ENCODE measurements at regions not wholly inside any gene's neighbourhood (a gene's known extent, or its start where the extent isn't known, plus 50 kb on each side); places are given as distances from the start of the nearest gene placed in this dataset.
"Not testable (repeated sequence)": the region's sequence is repeated elsewhere in the genome, so short reads cannot be mapped to it uniquely, and the experiment has no call there.

- no peak for DNase-seq
- no peak for TF ChIP-seq CTCF (IDR thresholded peaks at IDR 0.05)
- no peaks in the 10 kb centered on the region for H3K36me3 Mint-ChIP-seq (ENCODE audit: low read depth)
- peaks cover 4% of the 10 kb centered on the region for H3K27me3 Mint-ChIP-seq (ENCODE audit: low read depth, poor library complexity)
- no peak overlapping the region for H3K4me3 Mint-ChIP-seq
- peaks cover 78% of the 10 kb centered on the region for H3K9me3 Mint-ChIP-seq
- no peak overlapping the region for H3K27ac Mint-ChIP-seq
- no peaks in the 10 kb centered on the region for H3K4me1 Mint-ChIP-seq
Observed at GRCh38 chr7:159321278-159321677, 176.6 kb upstream of the VIPR2 start.

DNA sequence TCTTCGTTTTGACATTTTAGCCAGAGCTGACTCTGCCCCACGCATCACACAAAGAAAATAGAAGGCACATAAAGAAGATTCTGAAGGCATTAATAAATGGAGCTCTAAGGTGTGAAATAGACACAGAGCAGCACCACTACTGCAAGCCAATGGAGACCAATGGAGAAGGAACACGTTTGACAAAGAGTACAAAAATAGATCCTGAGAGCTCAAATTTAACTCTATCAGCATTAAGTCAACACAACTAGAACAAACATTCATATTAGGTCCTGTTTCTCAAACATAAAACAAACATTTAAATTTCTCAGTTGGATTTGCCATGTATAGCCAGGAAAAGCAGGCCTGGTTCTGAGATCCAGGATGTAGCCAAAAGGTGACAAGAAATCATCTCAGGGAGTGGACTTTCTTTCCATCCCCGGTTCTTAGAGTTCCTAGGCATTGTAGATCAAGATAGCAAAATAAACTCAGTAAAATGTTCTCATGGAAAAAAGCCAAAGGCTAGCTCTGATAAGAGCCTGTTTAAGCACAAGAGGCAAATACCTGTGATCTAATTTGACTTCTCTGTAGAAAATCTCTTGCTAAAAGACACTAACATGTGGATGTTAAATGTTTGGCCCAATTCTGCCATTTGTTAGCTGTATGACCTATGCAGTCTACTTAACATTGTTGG, 174.2 kb upstream of the VIPR2 start:
- H3K27me3 Mint-ChIP-seq (ENCODE audit: low read depth, poor library complexity): no peaks in the 10 kb centered on the region
- TF ChIP-seq CTCF (IDR thresholded peaks at IDR 0.05): no peak
- no peak overlapping the region for H3K4me3 Mint-ChIP-seq
- H3K9me3 Mint-ChIP-seq: peaks cover 72% of the 10 kb centered on the region
- H3K4me1 Mint-ChIP-seq: no peaks in the 10 kb centered on the region
- H3K27ac Mint-ChIP-seq: no peak overlapping the region
- no peak for DNase-seq
- no peaks in the 10 kb centered on the region for H3K36me3 Mint-ChIP-seq (ENCODE audit: low read depth)

GRCh38 chr7:159317294-159317693, 172.6 kb upstream of the VIPR2 start:
- no peak overlapping the region for H3K4me3 Mint-ChIP-seq
- no peaks in the 10 kb centered on the region for H3K4me1 Mint-ChIP-seq
- H3K27ac Mint-ChIP-seq: no peak overlapping the region
- DNase-seq: no peak
- peaks cover 63% of the 10 kb centered on the region for H3K9me3 Mint-ChIP-seq
- H3K36me3 Mint-ChIP-seq (ENCODE audit: low read depth): no peaks in the 10 kb centered on the region
- no peak for TF ChIP-seq CTCF (IDR thresholded peaks at IDR 0.05)
- H3K27me3 Mint-ChIP-seq (ENCODE audit: low read depth, poor library complexity): no peaks in the 10 kb centered on the region

DNA sequence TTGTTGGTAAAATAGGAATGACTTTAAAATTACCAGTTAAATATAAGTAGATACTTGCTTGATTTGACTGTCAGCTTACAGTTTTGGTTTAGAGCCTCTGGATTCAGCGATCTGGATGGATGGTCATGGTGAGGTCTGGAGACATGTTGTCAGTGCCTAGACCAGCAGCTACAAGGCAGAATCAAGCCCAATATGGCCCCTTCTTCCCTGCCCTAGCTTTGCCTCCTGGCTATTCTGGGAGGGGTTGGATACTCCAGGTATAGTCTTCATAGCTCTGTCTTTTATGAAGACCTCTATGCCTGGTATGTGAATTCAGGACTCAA, 166.5 kb upstream of the VIPR2 start:
- DNase-seq: no peak
- peaks cover 35% of the 10 kb centered on the region for H3K9me3 Mint-ChIP-seq
- TF ChIP-seq CTCF (IDR thresholded peaks at IDR 0.05): no peak
- no peak overlapping the region for H3K4me3 Mint-ChIP-seq
- H3K27me3 Mint-ChIP-seq (ENCODE audit: low read depth, poor library complexity): no peaks in the 10 kb centered on the region
- H3K4me1 Mint-ChIP-seq: no peaks in the 10 kb centered on the region
- H3K36me3 Mint-ChIP-seq (ENCODE audit: low read depth): no peaks in the 10 kb centered on the region
- no peak overlapping the region for H3K27ac Mint-ChIP-seq

DNA sequence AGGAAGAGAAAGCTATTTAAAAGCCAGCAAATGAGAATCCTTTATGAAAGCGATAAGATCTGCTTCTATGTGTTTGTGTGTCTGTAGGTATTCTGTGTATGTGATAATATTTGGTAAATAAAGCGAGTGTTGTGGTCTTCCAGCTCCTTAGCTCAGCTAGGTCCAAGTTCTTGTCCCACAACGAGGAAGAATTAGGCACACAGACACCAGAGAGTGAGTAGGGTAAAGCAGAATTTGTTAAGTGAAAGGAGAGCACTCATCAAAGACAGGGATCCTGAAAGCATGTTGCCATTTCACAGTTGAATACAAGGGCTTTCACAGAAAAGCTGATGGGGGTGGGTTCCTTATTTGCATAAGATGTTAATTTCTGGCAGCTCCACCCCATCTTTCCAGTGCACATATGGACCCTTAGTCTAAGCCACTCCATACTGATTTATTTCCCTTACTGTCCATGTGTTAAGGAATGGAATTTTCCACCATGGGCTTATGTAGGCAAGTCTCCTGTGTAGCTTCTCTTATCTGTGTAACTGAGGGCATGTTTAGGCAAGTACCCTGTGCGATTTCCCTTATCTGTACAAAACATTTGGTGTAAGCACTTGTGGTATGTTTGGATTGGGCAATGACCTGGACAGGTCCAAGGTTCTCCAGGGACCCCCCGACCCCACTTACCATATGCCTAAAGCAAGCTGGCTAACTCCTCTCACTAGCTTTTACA, 165.9 kb upstream of the VIPR2 start:
- TF ChIP-seq CTCF (IDR thresholded peaks at IDR 0.05): no peak
- H3K4me3 Mint-ChIP-seq: no peak overlapping the region
- no peaks in the 10 kb centered on the region for H3K36me3 Mint-ChIP-seq (ENCODE audit: low read depth)
- H3K9me3 Mint-ChIP-seq: peaks cover 35% of the 10 kb centered on the region
- no peaks in the 10 kb centered on the region for H3K27me3 Mint-ChIP-seq (ENCODE audit: low read depth, poor library complexity)
- DNase-seq: no peak
- no peak overlapping the region for H3K27ac Mint-ChIP-seq
- H3K4me1 Mint-ChIP-seq: no peaks in the 10 kb centered on the region

- DNase-seq; H3K27ac Mint-ChIP-seq; H3K27me3 Mint-ChIP-seq (ENCODE audit: low read depth, poor library complexity); H3K4me1 Mint-ChIP-seq; H3K4me3 Mint-ChIP-seq; H3K36me3 Mint-ChIP-seq (ENCODE audit: low read depth): not testable (repeated sequence)
- H3K9me3 Mint-ChIP-seq: peaks cover 35% of the 10 kb centered on the region
Observed at GRCh38 chr7:159309214-159309613, 164.5 kb upstream of the VIPR2 start.
